Uterus (tissue), 3 donors: ENCODE measurements at regions not wholly inside any gene's neighbourhood (a gene's known extent, or its start where the extent isn't known, plus 50 kb on each side); places are given as distances from the start of the nearest gene placed in this dataset.
"Not testable (repeated sequence)": the region's sequence is repeated elsewhere in the genome, so short reads cannot be mapped to it uniquely, and the experiment has no call there.

ENCODE experiments used
- DNase-seq, 2 donors: peaks; one replicate each; pipeline ENCODE4 v3.0.0-alpha.2; 2019 to 2020
- H3K27ac ChIP-seq, 2 donors: fragments of 200-600 bp; sonication (generic); 1 replicate in 1 of 2; 2 replicates in 1 of 2; pipeline ENCODE4 v1.5.1; 2016 to 2018
- H3K27me3 ChIP-seq, 2 donors: fragments of 200-600 bp; sonication (generic); one replicate each; pipeline ENCODE4 v1.5.1; 2018 to 2019; ENCODE audit warnings: control low read depth in 1 of 2
- H3K36me3 ChIP-seq, 2 donors: fragments of 200-600 bp; sonication (generic); one replicate each; pipeline ENCODE4 v1.5.1; 2019; ENCODE audit warnings: control low read depth in 1 of 2
- H3K4me1 ChIP-seq, 2 donors: fragments of 200-600 bp; sonication (generic); one replicate each; pipeline ENCODE4 v1.5.1; 2018 to 2019; ENCODE audit warnings: control low read depth in 1 of 2
- H3K4me3 ChIP-seq, 2 donors: fragments of 200-600 bp; sonication (generic); 1 replicate in 1 of 2; 2 replicates in 1 of 2; pipeline ENCODE4 v1.5.1; 2018 to 2019; ENCODE audit warnings: mild to moderate bottlenecking in 1 of 2
- H3K9me3 ChIP-seq, 2 donors: fragments of 200-600 bp; sonication (generic); one replicate each; pipeline ENCODE4 v1.5.1; 2019; ENCODE audit warnings: control low read depth in 1 of 2
- CTCF ChIP-seq, 4 experiments: fragments of 200-600 bp in 2 of 4; fragments of 450-650 bp in 2 of 4; sonication (generic) in 2 of 4; IDR thresholded peaks; one replicate each; pipeline ENCODE4 v1.5.1; 2016 to 2019; ENCODE audit warnings: antibody characterized with exemption in 4 of 4, mild to moderate bottlenecking in 2 of 4, moderate library complexity in 1 of 4
- POLR2A ChIP-seq, 2 donors: fragments of 450-650 bp; IDR thresholded peaks; one replicate each; pipeline ENCODE4 v1.6.1; 2016; ENCODE audit warnings: antibody characterized with exemption in 2 of 2, mild to moderate bottlenecking in 1 of 2, moderate library complexity in 1 of 2
- intact Hi-C: fragments of 100-400 bp; cut with DNase I; formaldehyde crosslinking; loops from one replicate; pipeline ENCODE4 v1.15.1; 2023; ENCODE audit warnings: low total_unique reads
- donor health status: DM: yes; HTN: yes; CAD: no.

- intact Hi-C loops = no loop called here
- Histone ChIP-seq H3K9me3 (no peaks in the 10 kb centered on the region), H3K4me1 (no peaks in the 10 kb centered on the region), H3K27ac (no peak overlapping the region), H3K36me3 (no peaks in the 10 kb centered on the region), H3K27me3 (no peaks in the 10 kb centered on the region), H3K4me3 (no peak overlapping the region)
- TF ChIP-seq CTCF (IDR thresholded peaks at IDR 0.05) = no peak
- no peak for DNase-seq
These were observed 89.7 kb upstream of the SLC45A1 start for GRCh38 chr1:8228253-8228652.

- H3K27ac ChIP-seq, H3K9me3 ChIP-seq, H3K36me3 ChIP-seq, H3K4me1 ChIP-seq, DNase-seq, intact Hi-C loops, H3K27me3 ChIP-seq, H3K4me3 ChIP-seq: not testable (repeated sequence)
These were observed 90.2 kb upstream of the SLC45A1 start for GRCh38 chr1:8227674-8228073.

GRCh38 chr1:8226747-8227146 is 91.2 kb upstream of the SLC45A1 start:
- no peak for TF ChIP-seq CTCF (IDR thresholded peaks at IDR 0.05)
- TF ChIP-seq POLR2A (IDR thresholded peaks at IDR 0.05) = no peak
- Histone ChIP-seq H3K36me3 (no peaks in the 10 kb centered on the region), H3K27me3 (no peaks in the 10 kb centered on the region), H3K4me1 (no peaks in the 10 kb centered on the region), H3K27ac (no peak overlapping the region), H3K4me3 (no peak overlapping the region), H3K9me3 (no peaks in the 10 kb centered on the region)
- intact Hi-C loops = no loop called here
- no peak for DNase-seq

GRCh38 chr1:8226024-8226423 is 91.9 kb upstream of the SLC45A1 start:
- intact Hi-C loops, H3K4me3 ChIP-seq, H3K4me1 ChIP-seq, H3K9me3 ChIP-seq, H3K36me3 ChIP-seq, DNase-seq, H3K27me3 ChIP-seq, H3K27ac ChIP-seq: not testable (repeated sequence)

- no peak overlapping the region for H3K27ac ChIP-seq
- intact Hi-C loops = no loop called here
- no peak overlapping the region for H3K4me3 ChIP-seq
These were observed 94.4 kb upstream of the SLC45A1 start for GRCh38 chr1:8223526-8223925.

GRCh38 chr1:8222789-8223188 is 95.1 kb upstream of the SLC45A1 start:
- Histone ChIP-seq H3K27me3 (no peaks in the 10 kb centered on the region), H3K4me3 (no peak overlapping the region), H3K36me3 (no peaks in the 10 kb centered on the region), H3K27ac (no peak overlapping the region), H3K4me1 (no peaks in the 10 kb centered on the region), H3K9me3 (no peaks in the 10 kb centered on the region)
- intact Hi-C loops = no loop called here
- no peak for TF ChIP-seq CTCF (IDR thresholded peaks at IDR 0.05)
- TF ChIP-seq POLR2A (IDR thresholded peaks at IDR 0.05) = no peak
- DNase-seq = no peak

More at GRCh38 chr1:8223526-8223925, 94.4 kb upstream of the SLC45A1 start:
- Histone ChIP-seq H3K9me3 (no peaks in the 10 kb centered on the region), H3K36me3 (no peaks in the 10 kb centered on the region), H3K27me3 (no peaks in the 10 kb centered on the region), H3K4me1 (no peaks in the 10 kb centered on the region)
- no peak for DNase-seq
- TF ChIP-seq CTCF (IDR thresholded peaks at IDR 0.05) = no peak
- TF ChIP-seq POLR2A (IDR thresholded peaks at IDR 0.05) = no peak
